K562 (cell line): ENCODE measurements at regions not wholly inside any gene's neighbourhood (a gene's known extent, or its start where the extent isn't known, plus 50 kb on each side); places are given as distances from the start of the nearest gene placed in this dataset.

Experiments used
- ATAC-seq: fragments of 200-7000 bp; cut with Tn5 transposase; 3 replicates; pipeline ENCODE4 v1.9.1; 2020; ENCODE audit warnings: moderate library complexity
- BruUV-seq: library from RNA; stranded (reverse); fragments of 400-500 nt; replicated peaks from 2 replicates; lab custom pipeline; 2021; lab: Mats Ljungman, UMichigan
- CTCF ChIA-PET: fragments of 300-600 bp; formaldehyde crosslinking; extraction: SDS; loops from one replicate; lab custom pipeline; 2021; ENCODE audit warnings: low intra/inter-chr PET ratio; lab: Yijun Ruan, JAX
- POLR2A ChIA-PET: fragments of 300-600, 350-650 bp; sonication (Branson Sonifier 250); formaldehyde crosslinking; extraction: SDS; loops from one replicate; lab custom pipeline; 2021; ENCODE audit warnings: antibody characterized with exemption, inconsistent platforms; lab: Yijun Ruan, JAX
- DNase-seq, 4 experiments: peaks; one replicate each; pipeline versions ENCODE4 v3.0.0 to v3.0.0-alpha.2; 2011 to 2018; ENCODE audit warnings: low spot score in 3 of 4, mixed read lengths in 3 of 4; ENCODE audit errors: extremely low read depth in 1 of 4
- FAIRE-seq: peaks from 2 replicates; lab custom pipeline; 2011; peaks lifted over from hg19 to GRCh38; lab: Jason Lieb, UNC
- H2AFZ ChIP-seq: 2 replicates; pipeline ENCODE4 v1.6.0; 2011; ENCODE audit warnings: low read depth, low read length, control low read depth, inconsistent platforms
- H3K27ac ChIP-seq: fragments of 200-600 bp; 3 replicates; pipeline ENCODE4 v1.8.0; 2011; ENCODE audit warnings: low read depth, mild to moderate bottlenecking, control low read depth, inconsistent platforms, low read length, moderate library complexity, mixed read lengths; ENCODE audit errors: extremely low read depth
- H3K27me3 ChIP-seq, 2 experiments: fragments of 300-600 bp in 1 of 2; 2 replicates in 1 of 2; 3 replicates in 1 of 2; pipeline versions ENCODE4 v1.6.0 to v1.8.0; 2011; ENCODE audit warnings: inconsistent platforms in 2 of 2, low read length in 2 of 2, mild to moderate bottlenecking in 1 of 2, mixed read lengths in 1 of 2, moderate library complexity in 1 of 2; ENCODE audit not compliant: control insufficient read depth in 2 of 2, insufficient read depth in 2 of 2
- H3K36me3 ChIP-seq: fragments of 300-600 bp; 3 replicates; pipeline ENCODE4 v1.8.0; 2011; ENCODE audit warnings: mild to moderate bottlenecking, low read length, inconsistent platforms; ENCODE audit not compliant: control insufficient read depth, insufficient read depth
- H3K4me1 ChIP-seq, 2 experiments: fragments of 200-600 bp in 1 of 2; replicated peaks in 1 of 2; 2 replicates in 1 of 2; 3 replicates in 1 of 2; pipeline versions ENCODE4 v1.5.1 to v1.8.0; 2011; ENCODE audit warnings: inconsistent platforms in 2 of 2, low read length in 2 of 2, mild to moderate bottlenecking in 1 of 2, mixed read lengths in 1 of 2, moderate library complexity in 1 of 2; ENCODE audit not compliant: control insufficient read depth in 2 of 2, insufficient read depth in 2 of 2
- H3K4me2 ChIP-seq: 2 replicates; pipeline ENCODE4 v1.6.1; 2011; ENCODE audit warnings: low read length, control low read depth, inconsistent platforms, mixed read lengths; ENCODE audit not compliant: insufficient read depth
- H3K4me3 ChIP-seq: fragments of 200-600 bp; sonication (generic), shearing (Covaris generic); 2 replicates; pipeline ENCODE4 v1.5.1; 2016; ENCODE audit warnings: control low read depth, inconsistent platforms
- H3K79me2 ChIP-seq: fragments of 200-600 bp; 3 replicates; pipeline ENCODE4 v1.8.0; 2011; ENCODE audit warnings: low read length, inconsistent platforms; ENCODE audit not compliant: control insufficient read depth, insufficient read depth
- H3K9ac ChIP-seq, 2 experiments: 2 replicates each; pipeline versions ENCODE4 v1.6.0 to v1.6.1; 2011; ENCODE audit warnings: low read depth in 2 of 2, low read length in 2 of 2, control low read depth in 1 of 2, inconsistent platforms in 1 of 2, mild to moderate bottlenecking in 1 of 2, mixed read lengths in 1 of 2; ENCODE audit not compliant: insufficient read depth in 1 of 2
- H3K9me1 ChIP-seq: one replicate; pipeline ENCODE4 v1.6.0; 2011; ENCODE audit warnings: inconsistent platforms, mild to moderate bottlenecking, low read length, moderate library complexity; ENCODE audit not compliant: control insufficient read depth, insufficient read depth
- H3K9me3 ChIP-seq: replicated peaks from 2 replicates; pipeline ENCODE4 v1.5.1; 2011; ENCODE audit warnings: low read depth, low read length, inconsistent platforms; ENCODE audit not compliant: control insufficient read depth, insufficient read depth
- H4K20me1 ChIP-seq: replicated peaks from 2 replicates; pipeline ENCODE4 v1.6.1; 2011; ENCODE audit warnings: low read length, inconsistent platforms, mixed read lengths; ENCODE audit not compliant: control insufficient read depth, insufficient read depth
- CEBPG ChIP-seq, 3 experiments: fragments of 200-800 bp in 1 of 3; sonication (Bioruptor generic) in 1 of 3; sonication (generic) in 1 of 3; formaldehyde crosslinking in 1 of 3; IDR thresholded peaks in 2 of 3; conservative IDR thresholded peaks in 1 of 3; 2 replicates each; pipeline versions ENCODE4 v1.6.1 to v1.8.0; 2016 to 2022; ENCODE audit warnings: missing compliant biosample characterization in 2 of 3, missing genetic modification characterization in 2 of 3, mild to moderate bottlenecking in 1 of 3, missing genetic modification reagents in 1 of 3
- FOSL1 ChIP-seq: fragments of 200-800 bp; sonication (Bioruptor generic); conservative IDR thresholded peaks from 2 replicates; pipeline ENCODE4 v1.6.1; 2016; ENCODE audit warnings: missing genetic modification characterization, missing compliant biosample characterization
- FUS ChIP-seq: fragments of 200-400 bp; formaldehyde crosslinking; optimal IDR thresholded peaks from 2 replicates; pipeline ENCODE3; 2017; ENCODE audit warnings: low read depth, low read length
- ILF3 ChIP-seq: fragments of 450-650 bp; IDR thresholded peaks from 2 replicates; pipeline ENCODE4 v1.6.1; 2018; ENCODE audit warnings: antibody characterized with exemption, mild to moderate bottlenecking, moderate library complexity, borderline replicate concordance
- MIER1 ChIP-seq: fragments of 450-650 bp; IDR thresholded peaks from 2 replicates; pipeline ENCODE4 v1.6.1; 2016; ENCODE audit warnings: antibody characterized with exemption, mild to moderate bottlenecking, low read depth
- POLR3A ChIP-seq: IDR thresholded peaks from 2 replicates; pipeline ENCODE4 v1.6.1; 2011; ENCODE audit warnings: borderline replicate concordance, mild to moderate bottlenecking, moderate library complexity; ENCODE audit not compliant: insufficient read length, insufficient read depth; ENCODE audit errors: extremely low read depth
- RBBP5 ChIP-seq: fragments of 200-600 bp; sonication (generic); IDR thresholded peaks from 2 replicates; pipeline ENCODE4 v1.6.1; 2012; ENCODE audit warnings: borderline replicate concordance, mild to moderate bottlenecking, low read length, control low read depth, inconsistent platforms; ENCODE audit not compliant: insufficient read depth, poor library complexity, severe bottlenecking
- RFX5 ChIP-seq: IDR thresholded peaks from 2 replicates; pipeline ENCODE4 v1.6.1; 2011; ENCODE audit warnings: low read depth, mild to moderate bottlenecking, improper control_type of control experiment, low read length
- SP1 ChIP-seq: sonication (generic); formaldehyde crosslinking; IDR thresholded peaks from 2 replicates; pipeline ENCODE4 v1.8.1; 2022; ENCODE audit warnings: mild to moderate bottlenecking, missing genetic modification reagents
- SREBF1 ChIP-seq: fragments of 150-350 bp; IDR thresholded peaks from 2 replicates; pipeline ENCODE4 v1.6.1; 2014; ENCODE audit warnings: antibody characterized with exemption, low read depth, low read length, borderline replicate concordance
- SRSF1 ChIP-seq: fragments of 200-400 bp; formaldehyde crosslinking; IDR thresholded peaks from 2 replicates; pipeline ENCODE4 v1.6.1; 2017; ENCODE audit warnings: mild to moderate bottlenecking, low read depth, low read length, moderate library complexity
- THRAP3 ChIP-seq: fragments of 450-650 bp; IDR thresholded peaks from 2 replicates; pipeline ENCODE4 v1.6.1; 2016; ENCODE audit warnings: mild to moderate bottlenecking, inconsistent platforms, borderline replicate concordance
- WGBS: fragments of 100-300 bp; shearing (Covaris generic); methylation state at CpG from one replicate; pipeline ENCODE4 v1.1.6; 2016; ENCODE audit warnings: low coverage, mixed read lengths; ENCODE audit not compliant: insufficient coverage; ENCODE audit errors: missing lambda C conversion rate; 5-methylcytosine and 5-hydroxymethylcytosine counted together
- in situ Hi-C: fragments of 300-500 bp; cut with MboI; formaldehyde crosslinking; loops from 4 replicates; pipeline ENCODE4 v1.15.0; 2018; ENCODE audit warnings: inconsistent platforms, mixed read lengths
- intact Hi-C: fragments of 100-400 bp; cut with micrococcal nuclease; formaldehyde crosslinking; loops from 2 replicates; pipeline ENCODE4 v1.14.2; 2022
- TF ChIP-seq, protein P1 (sequence below): fragments of 450-650 bp; formaldehyde crosslinking; IDR thresholded peaks from 2 replicates; pipeline ENCODE4 v1.4.0; 2020; ENCODE audit warnings: mild to moderate bottlenecking
- TF ChIP-seq, protein P2 (sequence below): sonication (generic); formaldehyde crosslinking; IDR thresholded peaks from 2 replicates; pipeline ENCODE4 v1.8.0; 2022; ENCODE audit warnings: missing genetic modification reagents, mild to moderate bottlenecking, borderline replicate concordance

DNA sequence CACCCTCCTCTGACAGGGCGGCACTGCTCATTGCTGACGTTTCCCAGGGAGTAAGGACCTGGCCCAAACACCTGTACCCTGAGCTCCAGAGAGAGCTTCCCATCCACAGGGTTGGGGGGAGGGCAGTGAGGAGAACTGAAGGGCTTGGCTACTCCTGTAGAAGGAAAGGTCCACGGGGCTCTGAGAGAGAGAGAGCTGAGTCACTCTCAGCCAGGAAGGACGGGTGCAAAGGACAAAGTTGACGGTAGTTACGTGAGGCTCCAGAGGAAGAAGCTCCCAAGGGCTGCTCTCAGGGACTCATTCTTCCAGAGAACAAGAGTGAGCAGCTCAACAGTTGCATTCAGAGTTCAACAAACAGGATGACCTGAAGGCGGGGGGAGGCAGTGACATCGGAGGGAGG lies 852.5 kb downstream of the GALR1 start:
- DNase-seq, result no peak

More for the DNA sequence above, 852.5 kb downstream of the GALR1 start:
- ChIA-PET POLR2A (no interaction called here), CTCF (no interaction called here)
- no peaks in the 10 kb centered on the region for H3K9me1 ChIP-seq
- H3K9me3 ChIP-seq, result no peaks in the 10 kb centered on the region
- intact Hi-C loops, result no loop called here
- whole genome bisulfite sequencing, result 5% methylated on average over 3 of the region's 8 CpGs
- H3K4me1 ChIP-seq, result no peaks in the 10 kb centered on the region
- no peak overlapping the region for H3K9ac ChIP-seq
- H3K4me3 ChIP-seq, result no peak overlapping the region
- ATAC-seq, result no peak
- no peaks in the 10 kb centered on the region for H3K79me2 ChIP-seq
- TF ChIP-seq SREBF1 (no peak), RBBP5 (no peak), ILF3 (no peak), POLR3A (no peak), SRSF1 (no peak), FUS (no peak), FOSL1 (tag) (no peak), RFX5 (no peak), THRAP3 (no peak), SP1 (CRISPR knock-in tag) (no peak), MIER1 (no peak), CEBPG (CRISPR knock-in tag; IDR thresholded peaks at IDR 0.05) (no peak), CEBPG (tag; conservative IDR thresholded peaks at IDR 0.05 in 1 of 2, IDR thresholded peaks at IDR 0.05 in 1 of 2) (no peak)
- TF ChIP-seq, protein P1, sequence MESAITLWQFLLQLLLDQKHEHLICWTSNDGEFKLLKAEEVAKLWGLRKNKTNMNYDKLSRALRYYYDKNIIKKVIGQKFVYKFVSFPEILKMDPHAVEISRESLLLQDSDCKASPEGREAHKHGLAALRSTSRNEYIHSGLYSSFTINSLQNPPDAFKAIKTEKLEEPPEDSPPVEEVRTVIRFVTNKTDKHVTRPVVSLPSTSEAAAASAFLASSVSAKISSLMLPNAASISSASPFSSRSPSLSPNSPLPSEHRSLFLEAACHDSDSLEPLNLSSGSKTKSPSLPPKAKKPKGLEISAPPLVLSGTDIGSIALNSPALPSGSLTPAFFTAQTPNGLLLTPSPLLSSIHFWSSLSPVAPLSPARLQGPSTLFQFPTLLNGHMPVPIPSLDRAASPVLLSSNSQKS (CRISPR knock-in tag), result no peak
- TF ChIP-seq, protein P2, sequence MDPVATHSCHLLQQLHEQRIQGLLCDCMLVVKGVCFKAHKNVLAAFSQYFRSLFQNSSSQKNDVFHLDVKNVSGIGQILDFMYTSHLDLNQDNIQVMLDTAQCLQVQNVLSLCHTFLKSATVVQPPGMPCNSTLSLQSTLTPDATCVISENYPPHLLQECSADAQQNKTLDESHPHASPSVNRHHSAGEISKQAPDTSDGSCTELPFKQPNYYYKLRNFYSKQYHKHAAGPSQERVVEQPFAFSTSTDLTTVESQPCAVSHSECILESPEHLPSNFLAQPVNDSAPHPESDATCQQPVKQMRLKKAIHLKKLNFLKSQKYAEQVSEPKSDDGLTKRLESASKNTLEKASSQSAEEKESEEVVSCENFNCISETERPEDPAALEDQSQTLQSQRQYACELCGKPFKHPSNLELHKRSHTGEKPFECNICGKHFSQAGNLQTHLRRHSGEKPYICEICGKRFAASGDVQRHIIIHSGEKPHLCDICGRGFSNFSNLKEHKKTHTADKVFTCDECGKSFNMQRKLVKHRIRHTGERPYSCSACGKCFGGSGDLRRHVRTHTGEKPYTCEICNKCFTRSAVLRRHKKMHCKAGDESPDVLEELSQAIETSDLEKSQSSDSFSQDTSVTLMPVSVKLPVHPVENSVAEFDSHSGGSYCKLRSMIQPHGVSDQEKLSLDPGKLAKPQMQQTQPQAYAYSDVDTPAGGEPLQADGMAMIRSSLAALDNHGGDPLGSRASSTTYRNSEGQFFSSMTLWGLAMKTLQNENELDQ (CRISPR knock-in tag), result no peak
- no peak overlapping the region for H2AFZ ChIP-seq
- FAIRE-seq, result no peak
- no peak overlapping the region for H3K4me2 ChIP-seq
- peaks cover 0 to 6% of the 10 kb centered on the region in 2 experiments; a peak in 3 of 5 replicates for H3K27me3 ChIP-seq
- H3K27ac ChIP-seq, result no peak overlapping the region
- in situ Hi-C loops, result no loop called here
- BruUV-seq, result no TSS peak
- H4K20me1 ChIP-seq, result no peaks in the 10 kb centered on the region
- H3K36me3 ChIP-seq, result no peaks in the 10 kb centered on the region
